Occipital lobe (tissue), 1 donor: ENCODE measurements at regions not wholly inside any gene's neighbourhood (a gene's known extent, or its start where the extent isn't known, plus 50 kb on each side); places are given as distances from the start of the nearest gene placed in this dataset.
"Not testable (repeated sequence)": the region's sequence is repeated elsewhere in the genome, so short reads cannot be mapped to it uniquely, and the experiment has no call there.

Experiments used
- DNase-seq: peaks from one replicate; lab custom pipeline; 2025; lab: John Stamatoyannopoulos, UW

DNA sequence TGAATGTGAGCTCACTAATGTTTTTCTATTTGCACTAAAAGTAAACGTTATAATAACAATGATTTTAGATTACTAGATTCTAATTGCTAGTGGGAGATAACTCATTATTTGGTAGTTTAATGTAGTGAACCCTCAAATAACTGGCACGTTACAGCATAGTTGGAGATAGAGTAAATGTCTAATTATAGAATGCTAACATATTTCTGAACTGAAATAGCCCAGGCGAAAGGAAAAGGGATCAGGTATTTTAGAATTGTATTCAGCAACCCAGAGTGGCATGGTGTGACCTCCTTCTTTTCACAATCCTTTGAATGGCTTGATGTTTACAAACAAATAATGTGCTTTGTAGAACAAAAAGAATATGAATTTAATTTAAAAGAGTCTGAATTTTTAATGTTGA is 1221.2 kb downstream of the CDH8 start:
- no peak for DNase-seq

- DNase-seq, result no peak
Measured at GRCh38 chr16:60811657-60812056, 1224.6 kb downstream of the CDH8 start.

DNA sequence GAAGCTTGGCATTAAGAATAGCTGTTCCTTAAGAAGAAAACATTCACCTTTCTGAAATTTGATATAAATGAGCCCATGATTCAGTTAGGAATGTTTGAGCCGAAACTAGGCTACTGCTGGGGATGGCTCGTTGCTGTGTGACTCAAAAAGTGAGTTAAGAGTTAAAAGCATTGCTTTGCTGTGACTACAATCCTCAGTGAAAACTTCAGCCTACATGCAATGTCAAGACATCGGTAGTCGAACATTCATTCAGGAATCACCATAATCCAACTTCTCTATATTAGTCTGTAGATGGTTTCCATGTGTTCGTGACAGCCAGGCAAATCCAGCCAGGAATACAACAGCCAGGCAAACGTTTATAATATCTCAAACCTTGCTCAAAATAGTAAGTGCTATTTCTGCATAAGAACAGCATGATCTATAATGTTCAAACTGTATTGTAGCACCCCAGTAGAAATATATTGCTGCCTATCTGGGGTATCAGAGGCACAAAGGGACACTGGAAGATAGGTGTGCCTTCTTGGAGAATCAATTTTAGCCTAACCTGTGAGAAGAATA is 1225.1 kb downstream of the CDH8 start:
- DNase-seq, result no peak

GRCh38 chr16:60810250-60810649 is 1226.0 kb downstream of the CDH8 start:
- DNase-seq, result no peak

- no peak for DNase-seq
Measured at GRCh38 chr16:60792437-60792836, 1243.8 kb downstream of the CDH8 start.

- no peak for DNase-seq
Measured at GRCh38 chr16:60788631-60789030, 1247.6 kb downstream of the CDH8 start.

DNA sequence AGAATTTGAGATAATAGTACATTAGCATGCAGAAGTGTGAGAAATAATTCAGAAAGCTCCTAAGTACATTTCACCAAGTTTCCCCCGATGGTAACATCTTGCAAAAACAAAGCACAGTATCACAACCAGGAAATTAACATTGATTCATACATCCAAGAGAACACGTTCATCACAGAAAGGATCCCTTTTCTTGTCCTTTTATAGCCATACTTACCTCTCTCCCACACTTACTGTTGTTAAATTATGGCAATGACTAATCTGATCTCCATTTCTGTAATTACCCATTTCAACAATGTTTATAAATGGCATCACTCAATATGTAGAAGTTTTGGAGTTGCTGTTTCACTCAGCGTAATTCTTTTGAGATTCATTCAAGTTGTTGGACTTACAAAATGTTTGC is 1260.0 kb downstream of the CDH8 start:
- DNase-seq, result no peak

- DNase-seq, result no peak
Measured at GRCh38 chr16:60771138-60771537, 1265.1 kb downstream of the CDH8 start.

- DNase-seq, result not testable (repeated sequence)
Measured at GRCh38 chr16:60770384-60770783, 1265.9 kb downstream of the CDH8 start.

- no peak for DNase-seq
Measured at GRCh38 chr16:60763869-60764268, 1272.4 kb downstream of the CDH8 start.

DNA sequence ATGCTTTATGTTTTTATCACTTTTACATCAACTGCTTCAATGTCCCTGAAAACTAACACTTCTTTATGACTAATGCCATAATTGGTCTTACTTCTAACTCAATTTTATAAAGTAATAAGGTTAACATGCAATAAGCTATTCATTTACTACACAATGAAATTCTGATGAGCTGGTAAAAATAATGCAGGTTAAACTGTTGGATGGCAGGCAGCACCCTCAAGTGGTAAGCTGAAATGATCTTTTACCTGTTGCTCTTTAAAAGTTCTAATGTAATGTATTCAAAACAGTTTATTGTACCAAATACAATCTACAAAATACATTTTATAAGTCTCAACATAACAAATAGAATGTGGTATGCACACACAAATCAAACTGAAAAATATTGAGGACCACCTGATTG is 1280.3 kb downstream of the CDH8 start:
- DNase-seq, result no peak

DNA sequence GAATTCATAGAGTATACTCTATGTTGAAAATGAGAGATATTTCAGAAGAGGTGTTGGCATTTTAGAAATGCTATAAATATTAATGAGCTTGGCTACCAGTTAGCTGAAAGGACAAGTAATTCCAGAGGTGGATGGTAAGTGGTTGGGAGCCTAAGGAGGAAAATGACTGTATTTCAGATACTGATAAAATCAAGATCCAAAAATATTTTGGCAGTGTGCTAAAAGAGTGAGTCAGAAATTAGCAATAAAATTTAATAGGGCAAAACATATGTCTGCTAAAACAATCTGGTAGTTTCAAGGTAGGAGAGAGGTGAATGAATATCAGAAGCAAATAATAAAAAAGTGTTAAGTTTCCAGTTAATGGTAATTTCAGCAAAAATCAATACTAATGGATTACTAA is 1287.9 kb downstream of the CDH8 start:
- DNase-seq, result no peak

- DNase-seq, result no peak
Measured at GRCh38 chr16:60744198-60744597, 1292.0 kb downstream of the CDH8 start.

DNA sequence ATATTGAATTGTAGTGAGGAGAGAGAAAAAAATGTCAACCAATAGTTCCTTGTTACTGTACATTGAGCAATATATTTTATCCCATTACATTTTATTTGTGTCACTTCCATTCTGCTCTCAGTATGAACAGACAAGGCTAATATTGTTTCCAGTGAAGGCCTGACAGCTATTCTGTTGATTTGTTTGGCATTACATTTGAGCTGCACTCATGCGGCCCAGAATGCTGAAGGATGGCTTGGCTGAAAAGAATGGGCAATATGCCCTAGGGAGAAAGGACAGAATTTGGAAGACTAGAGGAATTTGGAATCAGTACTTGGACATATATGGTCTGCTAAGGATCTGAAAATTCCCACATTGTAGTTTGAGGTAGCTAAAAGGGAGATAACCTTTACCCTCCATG is 1294.4 kb downstream of the CDH8 start:
- DNase-seq, result no peak

DNA sequence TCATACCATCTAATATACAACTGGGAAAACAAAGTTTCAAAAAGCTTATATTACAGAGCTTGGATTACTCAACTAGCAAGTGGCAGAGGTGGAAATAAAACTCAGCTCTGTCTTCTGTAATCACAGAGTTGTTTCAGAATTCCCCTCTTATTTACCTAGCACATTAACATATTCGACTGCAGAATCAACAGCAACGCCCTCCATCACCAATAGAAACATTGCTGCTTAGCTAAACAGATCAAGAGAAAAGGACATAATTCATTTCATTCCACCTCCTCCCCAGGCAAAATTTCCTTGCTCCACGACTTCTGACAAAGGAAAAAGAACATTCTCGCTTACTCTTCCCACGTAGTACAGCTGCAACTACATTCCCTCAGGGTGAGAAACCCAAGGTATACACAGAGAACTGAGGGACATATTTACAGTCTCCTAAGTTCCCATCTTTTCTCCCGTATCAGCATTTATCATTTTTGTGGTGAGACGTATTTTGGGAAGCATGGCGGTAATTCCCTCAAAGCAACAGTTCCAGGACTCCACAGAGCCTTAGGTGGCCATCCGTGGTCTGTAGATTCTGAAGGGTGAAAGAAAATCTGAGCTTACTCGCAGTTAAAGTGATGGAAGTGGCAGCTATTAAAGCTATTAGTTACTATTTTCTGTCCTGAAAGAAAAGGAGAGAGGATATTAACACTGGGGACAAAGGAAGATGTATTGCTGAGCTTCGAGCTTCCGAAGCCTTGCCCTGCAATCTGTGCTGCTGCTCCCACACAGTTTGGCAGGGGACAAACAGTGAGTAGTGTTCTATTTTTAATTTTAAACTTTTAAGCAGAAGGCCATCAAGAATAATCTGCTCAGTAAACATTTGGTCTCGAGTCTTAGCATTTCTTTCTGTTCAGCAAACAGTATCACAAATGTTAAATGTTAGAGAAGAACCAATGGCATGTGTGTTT is 1296.2 kb downstream of the CDH8 start:
- DNase-seq, result no peak

DNA sequence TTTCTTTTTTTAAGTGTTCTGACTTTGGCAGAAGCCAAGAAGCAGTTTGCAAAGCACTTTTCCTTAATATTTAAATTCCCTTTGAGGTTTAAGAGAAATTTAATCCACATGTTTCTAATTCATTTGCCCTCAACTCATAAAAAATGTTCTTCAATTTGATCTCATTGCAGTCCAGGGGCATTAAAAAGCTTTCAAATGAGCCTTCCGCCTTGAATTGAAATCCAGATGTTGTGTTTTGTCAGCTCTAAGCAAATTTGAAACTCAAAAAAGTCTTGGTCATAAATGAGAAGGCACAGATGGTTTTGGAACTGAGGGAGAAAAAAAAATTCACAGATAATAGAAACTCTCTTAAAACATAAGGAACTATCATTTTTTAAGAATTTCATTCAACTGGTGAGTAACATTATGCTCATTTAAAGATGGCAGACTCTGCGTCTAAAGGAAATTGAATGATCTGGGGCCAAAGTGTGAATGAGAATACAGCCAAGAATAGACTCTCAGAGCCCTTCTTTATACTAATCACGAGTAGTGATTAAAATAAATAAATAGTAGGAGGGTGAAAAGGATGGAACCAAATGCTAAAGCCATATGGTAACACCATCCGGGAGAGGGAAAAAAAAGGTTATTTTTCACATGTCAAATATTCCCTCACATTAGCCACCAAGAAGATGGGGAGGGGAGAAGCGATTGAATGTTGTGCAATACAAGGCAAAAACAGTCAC is 1304.7 kb downstream of the CDH8 start:
- DNase-seq, result no peak

- DNase-seq, result no peak
Measured at GRCh38 chr16:60729051-60729450, 1307.2 kb downstream of the CDH8 start.

DNA sequence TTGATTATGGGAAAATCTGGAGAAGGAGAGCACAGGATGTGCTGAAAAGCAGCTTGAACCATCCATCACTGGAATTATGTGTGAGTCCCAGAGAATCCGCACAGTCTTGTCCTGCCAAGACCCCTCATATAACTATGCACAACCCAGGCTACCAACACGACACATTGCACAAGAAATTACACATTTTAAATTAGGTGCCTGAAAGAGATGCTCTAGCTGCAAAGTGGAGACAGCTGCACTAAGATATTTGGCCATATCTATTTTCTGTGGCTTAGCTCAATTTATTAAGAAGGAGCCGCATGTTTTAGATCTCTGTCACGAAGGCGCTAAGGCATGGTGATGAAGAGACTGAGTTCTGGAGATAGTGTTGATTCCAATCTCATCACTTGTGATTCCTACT is 1308.4 kb downstream of the CDH8 start:
- no peak for DNase-seq

GRCh38 chr16:60720060-60720459 is 1316.2 kb downstream of the CDH8 start:
- DNase-seq, result no peak

GRCh38 chr16:60717808-60718207 is 1318.4 kb downstream of the CDH8 start:
- no peak for DNase-seq

GRCh38 chr16:60712144-60712543 is 1324.1 kb downstream of the CDH8 start:
- no peak for DNase-seq

DNA sequence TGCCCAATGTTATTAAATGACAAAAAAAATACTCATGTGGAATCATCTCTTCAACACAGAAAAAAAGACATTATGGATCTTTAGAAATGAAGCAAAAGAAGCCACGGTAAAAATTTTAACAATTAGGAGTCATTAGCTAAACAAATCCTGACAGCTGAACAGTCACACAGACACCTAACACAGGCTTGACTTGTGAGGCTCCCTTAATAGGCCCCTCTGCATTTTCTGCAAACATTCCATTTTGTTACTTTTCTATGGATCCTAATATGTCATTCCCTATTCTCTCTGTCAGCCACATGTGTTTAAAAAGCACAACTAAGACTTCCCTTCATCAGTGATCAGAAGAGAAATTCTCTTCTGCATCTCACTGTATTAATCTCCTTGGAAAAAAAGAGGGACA is 1331.5 kb downstream of the CDH8 start:
- DNase-seq, result no peak

- no peak for DNase-seq
Measured at GRCh38 chr16:60703096-60703495, 1333.1 kb downstream of the CDH8 start.
